ENCODE measurements at regions not wholly inside any gene's neighbourhood (a gene's known extent, or its start where the extent isn't known, plus 50 kb on each side); places are given as distances from the start of the nearest gene placed in this dataset.

- Histone ChIP-seq H3K36me3 (ENCODE audit: control insufficient read depth, insufficient read depth, low read length) (no peaks in the 10 kb centered on the region), H3K14ac (replicated peaks; ENCODE audit: low read depth, low read length) (no peak overlapping the region), H3K9me1 (ENCODE audit: insufficient read depth, low read length) (no peaks in the 10 kb centered on the region), H3K56ac (ENCODE audit: extremely low read depth, insufficient read depth, low read length) (no peak overlapping the region), H2AK5ac (ENCODE audit: low read depth, low read length) (no peak overlapping the region), H4K91ac (ENCODE audit: insufficient read depth, low read depth, low read length) (no peak overlapping the region), H3K27me3 (ENCODE audit: control insufficient read depth, insufficient read depth, low read length) (no peaks in the 10 kb centered on the region), H3K9me3 (ENCODE audit: control insufficient read depth, insufficient read depth, low read length) (0 out of 2 replicates have a peak, but pooled peaks cover 4% of the 10 kb centered on the region), H3K9ac (ENCODE audit: low read depth, low read length) (no peak overlapping the region), H3K27ac (ENCODE audit: insufficient read depth, low read length) (no peak overlapping the region), H3K79me1 (ENCODE audit: low read depth in 1 of 2, low read length in 2 of 2) (no peaks in the 10 kb centered on the region), H2BK20ac (ENCODE audit: low read depth, low read length) (no peak overlapping the region), H2BK120ac (ENCODE audit: low read depth, low read length) (no peak overlapping the region), H4K8ac (ENCODE audit: low read depth in 2 of 2, low read length in 2 of 2) (no peak overlapping the region), H3K4me2 (ENCODE audit: low read depth, low read length) (no peak overlapping the region), H2AFZ (replicated peaks; ENCODE audit: low read length, poor library complexity) (no peak overlapping the region), H3K4ac (ENCODE audit: low read depth, low read length) (no peak overlapping the region), H2BK5ac (ENCODE audit: low read depth, low read length, poor library complexity, severe bottlenecking) (no peak overlapping the region), H2AK9ac (replicated peaks; ENCODE audit: low read depth, low read length, poor library complexity) (no peak overlapping the region), H2BK15ac (ENCODE audit: low read depth, low read length) (no peak overlapping the region), H3K23ac (ENCODE audit: low read depth, low read length) (no peak overlapping the region), H3K4me3 (ENCODE audit: insufficient read depth, low read depth, low read length) (no peak overlapping the region), H4K20me1 (ENCODE audit: insufficient read depth, low read length) (no peaks in the 10 kb centered on the region), H4K5ac (ENCODE audit: low read depth, low read length) (no peak overlapping the region), H3K18ac (ENCODE audit: low read depth, low read length) (no peak overlapping the region), H3K4me1 (ENCODE audit: control insufficient read depth, insufficient read depth, low read length) (no peaks in the 10 kb centered on the region)
- dilution Hi-C loops (cut with HindIII; ENCODE audit: low sequenced_read_pairs, unreplicated experiment): no loop called here
- ATAC-seq (ENCODE audit: low read depth) (no peak), DNase-seq (no peak)
- WGBS, 2 experiments (ENCODE audit: extremely low coverage in 2 of 2, insufficient read length in 1 of 2): no CpG with 5 or more reads among the region's 2 CpGs
- TF ChIP-seq MXI1 (IDR thresholded peaks at IDR 0.05; ENCODE audit: borderline replicate concordance, low read depth, low read length) (no peak), ELK1 (IDR thresholded peaks at IDR 0.05; ENCODE audit: borderline replicate concordance, low read depth, low read length) (no peak), RFX5 (IDR thresholded peaks at IDR 0.05; ENCODE audit: low read depth, low read length) (no peak), RAD21 (IDR thresholded peaks at IDR 0.05; ENCODE audit: low read length) (no peak), MAFK (IDR thresholded peaks at IDR 0.05; ENCODE audit: low read depth, low read length) (no peak)
- TF ChIP-seq, protein P1, sequence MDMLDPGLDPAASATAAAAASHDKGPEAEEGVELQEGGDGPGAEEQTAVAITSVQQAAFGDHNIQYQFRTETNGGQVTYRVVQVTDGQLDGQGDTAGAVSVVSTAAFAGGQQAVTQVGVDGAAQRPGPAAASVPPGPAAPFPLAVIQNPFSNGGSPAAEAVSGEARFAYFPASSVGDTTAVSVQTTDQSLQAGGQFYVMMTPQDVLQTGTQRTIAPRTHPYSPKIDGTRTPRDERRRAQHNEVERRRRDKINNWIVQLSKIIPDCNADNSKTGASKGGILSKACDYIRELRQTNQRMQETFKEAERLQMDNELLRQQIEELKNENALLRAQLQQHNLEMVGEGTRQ (IDR thresholded peaks at IDR 0.05; ENCODE audit: low read depth, low read length): no peak
- TF ChIP-seq, protein P2, sequence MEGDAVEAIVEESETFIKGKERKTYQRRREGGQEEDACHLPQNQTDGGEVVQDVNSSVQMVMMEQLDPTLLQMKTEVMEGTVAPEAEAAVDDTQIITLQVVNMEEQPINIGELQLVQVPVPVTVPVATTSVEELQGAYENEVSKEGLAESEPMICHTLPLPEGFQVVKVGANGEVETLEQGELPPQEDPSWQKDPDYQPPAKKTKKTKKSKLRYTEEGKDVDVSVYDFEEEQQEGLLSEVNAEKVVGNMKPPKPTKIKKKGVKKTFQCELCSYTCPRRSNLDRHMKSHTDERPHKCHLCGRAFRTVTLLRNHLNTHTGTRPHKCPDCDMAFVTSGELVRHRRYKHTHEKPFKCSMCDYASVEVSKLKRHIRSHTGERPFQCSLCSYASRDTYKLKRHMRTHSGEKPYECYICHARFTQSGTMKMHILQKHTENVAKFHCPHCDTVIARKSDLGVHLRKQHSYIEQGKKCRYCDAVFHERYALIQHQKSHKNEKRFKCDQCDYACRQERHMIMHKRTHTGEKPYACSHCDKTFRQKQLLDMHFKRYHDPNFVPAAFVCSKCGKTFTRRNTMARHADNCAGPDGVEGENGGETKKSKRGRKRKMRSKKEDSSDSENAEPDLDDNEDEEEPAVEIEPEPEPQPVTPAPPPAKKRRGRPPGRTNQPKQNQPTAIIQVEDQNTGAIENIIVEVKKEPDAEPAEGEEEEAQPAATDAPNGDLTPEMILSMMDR (conservative IDR thresholded peaks at IDR 0.05; ENCODE audit: low read depth, low read length): no peak
- intact Hi-C loops (cut with micrococcal nuclease): no loop called here
- in situ Hi-C loops (cut with MboI; ENCODE audit: low sequenced_read_pairs): no loop called here
- CTCF ChIA-PET: no interaction called here
- POLR2A ChIA-PET (ENCODE audit: unreplicated experiment): no interaction called here
- no TSS peak for BruUV-seq (replicated peaks)
Observed at GRCh38 chr5:24112420-24112819, 532.4 kb downstream of the CDH10 start.

All from IMR-90 (cell line).